ENCODE measurements at regions not wholly inside any gene's neighbourhood (a gene's known extent, or its start where the extent isn't known, plus 50 kb on each side); places are given as distances from the start of the nearest gene placed in this dataset.

DNA sequence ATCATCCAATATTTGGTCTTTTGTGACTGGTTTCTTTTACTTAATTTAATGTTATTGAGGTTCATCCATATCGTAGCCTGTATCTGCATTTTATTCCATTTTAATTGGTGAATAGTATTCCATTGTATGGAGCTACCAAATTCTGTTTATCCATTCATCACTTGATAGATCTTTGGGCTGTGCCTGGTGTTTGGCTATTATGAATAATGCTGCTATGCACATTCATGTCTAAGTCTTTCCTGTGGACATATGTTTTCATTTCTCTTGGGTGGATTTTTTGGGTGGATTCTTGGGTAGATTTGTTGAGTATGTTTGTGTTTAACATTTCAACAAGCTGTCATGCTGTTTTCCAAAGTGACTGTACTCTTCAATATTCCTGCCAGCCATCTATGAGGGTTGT is 52.5 kb upstream of the NEDD4L start:
- FAIRE-seq = no peak

DNA sequence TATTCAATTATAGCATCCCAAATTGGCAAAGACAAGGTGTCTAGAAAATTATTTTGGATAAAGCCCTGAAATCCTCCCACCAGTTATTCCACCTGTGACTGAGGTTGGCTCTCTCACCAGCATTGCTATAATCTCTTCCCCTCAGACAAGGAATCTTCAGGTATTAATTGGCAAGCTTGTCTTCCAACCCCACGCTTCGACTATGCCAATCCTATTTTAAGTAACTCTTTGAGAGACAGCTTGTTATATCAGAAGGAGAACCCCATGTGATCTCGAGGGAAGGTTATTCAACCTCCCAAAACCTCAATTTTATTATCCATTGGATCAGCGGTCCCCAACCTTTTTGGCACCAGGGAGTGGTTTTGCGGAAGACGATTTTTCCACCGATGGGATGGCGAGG is 54.5 kb upstream of the NEDD4L start:
- no peak for FAIRE-seq
- TF ChIP-seq SPI1 (IDR thresholded peaks at IDR 0.05; ENCODE audit: low read depth, low read length) (no peak), TAF1 (IDR thresholded peaks at IDR 0.05; ENCODE audit: low read depth, low read length) (no peak), POU2F2 (IDR thresholded peaks at IDR 0.05; ENCODE audit: low read depth, low read length) (no peak), POLR2A (IDR thresholded peaks at IDR 0.05; ENCODE audit: low read depth, low read length) (no peak), PAX5 (IDR thresholded peaks at IDR 0.05; ENCODE audit: insufficient read depth, low read length, severe bottlenecking) (no peak)
- DNase-seq (ENCODE audit: insufficient read length, low spot score) = no peak

More for the DNA sequence above, 52.5 kb upstream of the NEDD4L start:
- no peak for TF ChIP-seq TAF1 (IDR thresholded peaks at IDR 0.05; ENCODE audit: low read depth, low read length)
- no peak for TF ChIP-seq PAX5 (IDR thresholded peaks at IDR 0.05; ENCODE audit: insufficient read depth, low read length, severe bottlenecking)
- no peak for TF ChIP-seq SPI1 (IDR thresholded peaks at IDR 0.05; ENCODE audit: low read depth, low read length)
- TF ChIP-seq POU2F2 (IDR thresholded peaks at IDR 0.05; ENCODE audit: low read depth, low read length) = no peak
- no peak for DNase-seq (ENCODE audit: insufficient read length, low spot score)

DNA sequence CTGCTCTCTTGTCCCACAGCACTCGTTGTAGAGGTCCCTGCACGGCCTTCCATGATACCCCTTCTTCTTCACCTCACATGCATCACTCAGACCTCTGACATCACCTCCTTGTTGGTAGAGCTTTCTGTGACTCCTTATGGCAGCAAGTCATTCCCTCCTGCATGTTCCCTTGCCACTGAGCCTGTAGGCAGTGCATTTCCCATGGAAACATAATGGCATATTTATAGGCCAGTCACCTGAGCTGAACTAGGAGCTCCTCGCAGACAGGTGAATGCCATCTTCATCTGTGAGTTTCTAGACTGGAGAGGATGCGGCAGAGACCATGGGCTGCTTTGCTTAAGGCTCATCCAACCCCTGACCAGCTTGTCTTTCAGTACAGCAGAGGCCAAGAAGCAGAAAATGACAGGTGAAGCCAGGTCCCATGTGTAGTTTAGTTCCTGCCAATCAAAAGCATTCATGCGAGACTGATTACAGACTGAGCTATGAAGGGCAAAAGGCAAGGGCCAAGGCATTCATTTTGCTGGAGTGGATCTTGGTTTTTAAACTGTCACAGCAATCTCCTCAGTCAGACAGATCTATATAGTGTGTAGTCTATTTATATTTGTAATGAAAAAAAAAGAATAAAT is 59.4 kb upstream of the NEDD4L start:
- DNase-seq (ENCODE audit: insufficient read length, low spot score) (no peak), FAIRE-seq (no peak)
- TF ChIP-seq POU2F2 (IDR thresholded peaks at IDR 0.05; ENCODE audit: low read depth, low read length) (no peak), TAF1 (IDR thresholded peaks at IDR 0.05; ENCODE audit: low read depth, low read length) (no peak), PAX5 (IDR thresholded peaks at IDR 0.05; ENCODE audit: insufficient read depth, low read length, severe bottlenecking) (no peak), POLR2A (IDR thresholded peaks at IDR 0.05; ENCODE audit: low read depth, low read length) (no peak), SPI1 (IDR thresholded peaks at IDR 0.05; ENCODE audit: low read depth, low read length) (no peak), POLR2AphosphoS5 (IDR thresholded peaks at IDR 0.05; ENCODE audit: low read depth, low read length) (no peak)

DNA sequence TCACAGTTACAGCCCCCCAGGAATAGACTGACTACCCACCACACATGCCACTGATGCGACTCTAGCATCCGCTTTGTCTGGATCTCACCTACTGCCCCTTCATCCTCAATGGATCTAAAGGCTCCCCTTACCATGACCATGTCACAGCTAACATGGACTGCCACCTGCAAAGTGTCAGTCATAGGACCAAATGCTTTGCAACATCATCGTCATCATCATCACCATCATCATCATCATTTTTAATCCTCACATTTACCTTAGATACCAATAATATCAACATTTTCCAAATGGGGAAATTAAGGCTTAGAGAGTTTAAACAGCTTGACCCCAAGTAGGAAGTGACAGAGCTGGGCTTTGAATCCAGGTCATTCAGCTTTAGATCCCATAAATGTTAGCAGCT is 60.1 kb upstream of the NEDD4L start:
- no peak for TF ChIP-seq SPI1 (IDR thresholded peaks at IDR 0.05; ENCODE audit: low read depth, low read length)
- no peak for TF ChIP-seq PAX5 (IDR thresholded peaks at IDR 0.05; ENCODE audit: insufficient read depth, low read length, severe bottlenecking)
- no peak for TF ChIP-seq TAF1 (IDR thresholded peaks at IDR 0.05; ENCODE audit: low read depth, low read length)
- no peak for FAIRE-seq
- DNase-seq (ENCODE audit: insufficient read length, low spot score) = no peak

DNA sequence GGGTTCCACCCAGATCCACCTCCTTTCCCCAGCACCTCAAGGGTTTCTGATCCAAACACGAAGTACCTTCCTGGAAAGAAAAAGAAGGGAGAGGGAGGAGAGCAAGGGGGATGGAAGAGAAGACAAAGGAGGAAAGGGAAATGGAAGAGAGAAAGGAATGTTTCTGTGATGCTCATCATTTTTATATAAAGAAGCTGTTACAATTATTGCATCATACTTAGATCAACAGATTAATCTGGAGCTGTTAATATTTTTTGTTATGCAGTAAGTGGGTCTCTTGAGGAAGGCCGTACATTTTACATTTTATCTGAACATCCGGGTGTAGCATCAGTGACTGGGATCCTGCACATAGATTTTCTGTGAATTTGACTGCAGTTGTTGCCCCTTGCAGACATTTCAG is 60.6 kb upstream of the NEDD4L start:
- DNase-seq (ENCODE audit: insufficient read length, low spot score) (no peak), FAIRE-seq (no peak)
- TF ChIP-seq PAX5 (IDR thresholded peaks at IDR 0.05; ENCODE audit: insufficient read depth, low read length, severe bottlenecking) = no peak
- TF ChIP-seq POLR2AphosphoS5 (IDR thresholded peaks at IDR 0.05; ENCODE audit: low read depth, low read length) = no peak
- no peak for TF ChIP-seq POLR2A (IDR thresholded peaks at IDR 0.05; ENCODE audit: low read depth, low read length)
- no peak for TF ChIP-seq SPI1 (IDR thresholded peaks at IDR 0.05; ENCODE audit: low read depth, low read length)

DNA sequence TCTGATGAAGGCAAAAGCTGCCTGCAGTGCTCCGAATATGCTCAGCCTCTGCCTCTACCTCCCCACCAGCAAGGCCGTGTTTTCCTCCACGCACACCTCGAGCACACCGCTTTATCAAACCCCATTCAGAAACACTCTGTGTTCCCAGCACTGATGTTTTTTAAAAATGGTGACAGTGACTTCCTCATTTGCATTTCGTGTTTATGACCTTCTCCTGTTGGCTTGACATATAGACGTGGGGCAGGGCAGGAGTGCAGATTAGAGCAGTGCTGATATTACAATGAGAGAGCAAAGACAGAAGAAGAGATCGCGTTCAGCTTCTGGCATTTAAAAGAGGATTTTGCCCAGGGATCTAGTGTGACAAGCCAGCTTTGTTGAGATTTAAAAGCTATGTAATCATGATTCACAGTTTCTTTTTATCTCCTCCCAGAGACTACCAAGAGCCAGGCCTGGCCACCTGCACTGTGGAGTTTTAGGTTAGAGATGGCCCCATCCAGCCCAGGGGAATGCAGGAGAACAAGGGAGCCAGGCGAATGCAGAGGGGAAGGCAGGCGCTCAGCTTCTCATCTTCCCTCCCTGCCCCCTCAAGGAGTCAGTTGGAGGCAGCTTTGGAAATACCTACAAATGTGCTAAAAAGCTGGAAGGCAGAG is 61.5 kb upstream of the NEDD4L start:
- FAIRE-seq (no peak), DNase-seq (ENCODE audit: insufficient read length, low spot score) (no peak)
- TF ChIP-seq PAX5 (IDR thresholded peaks at IDR 0.05; ENCODE audit: insufficient read depth, low read length, severe bottlenecking) (no peak), SPI1 (IDR thresholded peaks at IDR 0.05; ENCODE audit: low read depth, low read length) (peak; percentile 52), TAF1 (IDR thresholded peaks at IDR 0.05; ENCODE audit: low read depth, low read length) (no peak), POLR2A (IDR thresholded peaks at IDR 0.05; ENCODE audit: low read depth, low read length) (no peak), POU2F2 (IDR thresholded peaks at IDR 0.05; ENCODE audit: low read depth, low read length) (no peak), POLR2AphosphoS5 (IDR thresholded peaks at IDR 0.05; ENCODE audit: low read depth, low read length) (no peak)

DNA sequence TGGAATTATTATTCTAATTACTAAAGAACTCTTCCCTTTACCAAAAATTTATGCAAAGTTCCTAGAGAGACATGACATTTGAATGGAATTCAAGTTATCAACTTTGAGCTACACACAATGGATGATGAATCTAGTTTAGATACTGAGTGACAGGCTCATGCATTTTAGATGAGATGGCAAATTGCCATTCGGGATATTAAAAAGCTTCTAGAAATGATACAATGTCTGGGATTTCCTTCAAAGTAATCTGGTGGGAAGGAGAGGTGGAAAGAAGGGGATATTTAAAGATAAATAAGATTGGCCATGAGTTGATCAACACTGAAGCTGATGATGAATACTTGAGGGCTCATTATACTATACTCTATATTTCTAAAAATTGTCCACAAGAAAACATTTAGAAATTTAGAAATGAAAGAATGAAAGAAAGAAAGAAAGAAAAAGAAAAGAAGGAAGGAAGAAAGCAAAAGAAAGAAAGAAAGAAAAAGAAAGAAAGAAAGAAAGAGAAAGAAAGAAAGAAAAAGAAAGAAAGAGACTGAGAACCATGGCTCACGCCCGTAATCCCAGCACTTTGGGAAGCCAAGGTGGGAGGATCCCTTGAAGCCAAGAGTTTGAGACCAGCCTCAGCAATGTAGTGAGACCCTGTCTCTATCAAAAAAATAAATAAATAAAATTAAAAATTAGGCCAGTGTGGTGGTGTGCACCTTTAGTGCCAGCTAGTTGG is 62.6 kb upstream of the NEDD4L start:
- FAIRE-seq (no peak), DNase-seq (ENCODE audit: insufficient read length, low spot score) (no peak)
- TF ChIP-seq PAX5 (IDR thresholded peaks at IDR 0.05; ENCODE audit: insufficient read depth, low read length, severe bottlenecking) = no peak
- no peak for TF ChIP-seq POU2F2 (IDR thresholded peaks at IDR 0.05; ENCODE audit: low read depth, low read length)
- no peak for TF ChIP-seq POLR2A (IDR thresholded peaks at IDR 0.05; ENCODE audit: low read depth, low read length)
- TF ChIP-seq TAF1 (IDR thresholded peaks at IDR 0.05; ENCODE audit: low read depth, low read length) = no peak
- TF ChIP-seq SPI1 (IDR thresholded peaks at IDR 0.05; ENCODE audit: low read depth, low read length) = no peak

DNA sequence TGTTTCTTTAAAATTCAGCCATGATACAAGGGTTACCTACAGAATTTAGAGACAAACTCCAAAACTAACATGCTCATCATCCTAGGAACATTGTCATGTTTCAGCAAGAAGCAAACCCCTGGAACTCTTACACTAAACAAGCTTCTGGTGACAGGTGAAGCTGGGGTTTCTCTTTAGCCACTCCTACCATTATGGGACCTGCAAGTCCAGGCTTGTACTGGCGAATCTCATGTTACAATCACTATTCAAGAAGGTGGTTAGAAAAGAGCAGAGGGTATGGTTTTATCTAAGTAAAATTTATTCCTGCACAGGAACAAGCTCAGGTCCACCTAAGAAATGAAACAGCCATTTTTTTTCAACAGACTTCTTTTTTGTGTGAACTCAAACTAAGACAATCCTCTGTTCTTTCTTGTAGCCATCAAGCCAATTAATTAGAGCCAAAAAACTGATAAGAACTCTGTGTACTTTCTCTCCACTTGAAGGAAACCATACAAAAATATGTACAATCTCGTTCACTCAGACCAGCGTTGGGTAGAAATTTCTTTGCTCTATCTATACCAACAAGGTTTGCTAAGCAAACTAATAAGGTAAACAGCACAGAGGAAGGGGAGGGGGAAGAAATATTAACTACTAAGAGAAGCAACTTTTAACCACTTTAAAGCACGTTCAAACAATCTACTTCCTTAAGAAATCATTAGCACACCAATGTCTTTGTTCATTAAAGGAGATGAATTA is 63.3 kb upstream of the NEDD4L start:
- FAIRE-seq = no peak
- TF ChIP-seq PAX5 (IDR thresholded peaks at IDR 0.05; ENCODE audit: insufficient read depth, low read length, severe bottlenecking) (no peak), TAF1 (IDR thresholded peaks at IDR 0.05; ENCODE audit: low read depth, low read length) (no peak), SPI1 (IDR thresholded peaks at IDR 0.05; ENCODE audit: low read depth, low read length) (no peak), POLR2A (IDR thresholded peaks at IDR 0.05; ENCODE audit: low read depth, low read length) (no peak), POLR2AphosphoS5 (IDR thresholded peaks at IDR 0.05; ENCODE audit: low read depth, low read length) (no peak), POU2F2 (IDR thresholded peaks at IDR 0.05; ENCODE audit: low read depth, low read length) (no peak)
- DNase-seq (ENCODE audit: insufficient read length, low spot score) = no peak

DNA sequence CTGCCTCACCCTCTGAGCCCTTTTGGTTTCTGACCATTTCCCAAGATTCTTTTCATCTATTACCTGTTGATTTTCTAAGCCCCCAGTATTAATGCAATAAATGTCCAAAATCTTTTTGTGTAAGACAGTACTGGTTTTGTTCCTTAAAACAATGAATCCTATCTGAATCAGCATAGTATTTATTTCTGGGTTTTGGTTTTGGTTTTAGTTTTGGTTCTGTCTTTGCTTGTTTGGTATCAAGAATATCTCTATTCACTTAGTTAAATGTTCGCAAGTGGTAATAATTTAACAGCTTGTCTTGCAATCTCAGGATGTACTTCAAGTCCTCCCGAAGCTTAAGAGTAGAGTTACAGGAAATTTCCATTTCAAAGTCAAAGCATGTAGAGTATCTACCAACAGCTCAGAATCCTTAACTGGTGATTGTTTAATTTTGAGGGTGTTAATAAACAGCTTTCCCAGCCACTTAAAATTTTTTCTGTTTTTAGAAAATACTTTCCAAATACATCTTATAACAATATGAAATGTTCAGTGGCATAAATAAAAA is 67.7 kb upstream of the NEDD4L start:
- no peak for TF ChIP-seq POU2F2 (IDR thresholded peaks at IDR 0.05; ENCODE audit: low read depth, low read length)
- TF ChIP-seq PAX5 (IDR thresholded peaks at IDR 0.05; ENCODE audit: insufficient read depth, low read length, severe bottlenecking) = no peak
- no peak for TF ChIP-seq POLR2A (IDR thresholded peaks at IDR 0.05; ENCODE audit: low read depth, low read length)
- TF ChIP-seq POLR2AphosphoS5 (IDR thresholded peaks at IDR 0.05; ENCODE audit: low read depth, low read length) = no peak
- no peak for TF ChIP-seq TAF1 (IDR thresholded peaks at IDR 0.05; ENCODE audit: low read depth, low read length)
- FAIRE-seq (no peak), DNase-seq (ENCODE audit: insufficient read length, low spot score) (no peak)
